Mesenchymal stem cell (in vitro differentiated cells and primary cell): ENCODE measurements at regions not wholly inside any gene's neighbourhood (a gene's known extent, or its start where the extent isn't known, plus 50 kb on each side); places are given as distances from the start of the nearest gene placed in this dataset.
"Not testable (repeated sequence)": the region's sequence is repeated elsewhere in the genome, so short reads cannot be mapped to it uniquely, and the experiment has no call there.

Experiments used
- DNase-seq: peaks from one replicate; pipeline ENCODE4 v3.0.0-alpha.2; 2013
- H2AFZ ChIP-seq: one replicate; pipeline ENCODE4 v1.6.1; 2013; ENCODE audit warnings: low read depth, mild to moderate bottlenecking, control low read depth, inconsistent platforms, low read length, moderate library complexity
- H2AK5ac ChIP-seq: 2 replicates; pipeline ENCODE4 v1.6.1; 2013; ENCODE audit warnings: low read length, moderate library complexity, mild to moderate bottlenecking, inconsistent platforms; ENCODE audit not compliant: severe bottlenecking
- H2BK120ac ChIP-seq: one replicate; pipeline ENCODE4 v1.6.1; 2013; ENCODE audit warnings: low read depth, mild to moderate bottlenecking, inconsistent platforms, low read length, moderate library complexity
- H2BK12ac ChIP-seq, 2 experiments: one replicate each; pipeline ENCODE4 v1.6.1; 2013; ENCODE audit warnings: inconsistent platforms in 2 of 2, low read length in 2 of 2, mild to moderate bottlenecking in 2 of 2, moderate library complexity in 2 of 2, control low read depth in 1 of 2
- H2BK15ac ChIP-seq: one replicate; pipeline ENCODE4 v1.6.1; 2013; ENCODE audit warnings: mild to moderate bottlenecking, low read depth, inconsistent platforms; ENCODE audit not compliant: poor library complexity, severe bottlenecking
- H2BK5ac ChIP-seq: 2 replicates; pipeline ENCODE4 v1.6.1; 2013; ENCODE audit warnings: low read depth, mild to moderate bottlenecking, low read length, control low read depth, inconsistent platforms; ENCODE audit not compliant: poor library complexity, severe bottlenecking
- H3K14ac ChIP-seq, 2 experiments: one replicate each; pipeline ENCODE4 v1.6.1; 2013; ENCODE audit warnings: inconsistent platforms in 2 of 2, low read length in 2 of 2, control low read depth in 1 of 2, mild to moderate bottlenecking in 1 of 2, moderate library complexity in 1 of 2
- H3K18ac ChIP-seq, 2 experiments: one replicate each; pipeline ENCODE4 v1.6.1; 2013; ENCODE audit warnings: inconsistent platforms in 2 of 2, low read length in 2 of 2, control low read depth in 1 of 2, low read depth in 1 of 2, mild to moderate bottlenecking in 1 of 2
- H3K23ac ChIP-seq, 2 experiments: one replicate each; pipeline ENCODE4 v1.6.1; 2013; ENCODE audit warnings: inconsistent platforms in 2 of 2, low read length in 2 of 2, mild to moderate bottlenecking in 2 of 2, moderate library complexity in 2 of 2, control low read depth in 1 of 2
- H3K27ac ChIP-seq: 2 replicates; pipeline ENCODE4 v1.5.1; 2013; ENCODE audit warnings: mild to moderate bottlenecking, moderate library complexity, low read length, control low read depth, inconsistent platforms; ENCODE audit not compliant: poor library complexity, severe bottlenecking
- H3K27me3 ChIP-seq, 2 experiments: 2 replicates each; pipeline versions ENCODE4 v1.6.1 to v1.7.0; 2013; ENCODE audit warnings: low read length in 2 of 2, mild to moderate bottlenecking in 2 of 2, moderate library complexity in 2 of 2, control low read depth in 1 of 2, inconsistent platforms in 1 of 2; ENCODE audit not compliant: control insufficient read depth in 1 of 2, insufficient read depth in 1 of 2
- H3K36me3 ChIP-seq, 2 experiments: 2 replicates each; pipeline versions ENCODE4 v1.6.1 to v1.7.0; 2013; ENCODE audit warnings: low read length in 2 of 2, control low read depth in 1 of 2, inconsistent platforms in 1 of 2, low read depth in 1 of 2, mild to moderate bottlenecking in 1 of 2; ENCODE audit not compliant: insufficient read depth in 2 of 2, control insufficient read depth in 1 of 2
- H3K4ac ChIP-seq, 2 experiments: one replicate each; pipeline ENCODE4 v1.6.1; 2013; ENCODE audit warnings: inconsistent platforms in 2 of 2, low read length in 2 of 2, mild to moderate bottlenecking in 2 of 2, moderate library complexity in 2 of 2, control low read depth in 1 of 2, low read depth in 1 of 2
- H3K4me1 ChIP-seq: 2 replicates; pipeline ENCODE4 v1.6.1; 2013; ENCODE audit warnings: low read depth, low read length, control low read depth; ENCODE audit not compliant: control insufficient read depth, insufficient read depth
- H3K4me2 ChIP-seq: 2 replicates; pipeline ENCODE4 v1.6.1; 2013; ENCODE audit warnings: low read length, mild to moderate bottlenecking, inconsistent platforms; ENCODE audit not compliant: poor library complexity, severe bottlenecking
- H3K4me3 ChIP-seq, 2 experiments: 2 replicates each; pipeline versions ENCODE4 v1.5.1 to v1.7.0; 2013; ENCODE audit warnings: low read length in 2 of 2, mild to moderate bottlenecking in 2 of 2, control low read depth in 1 of 2, low read depth in 1 of 2; ENCODE audit not compliant: insufficient read depth in 1 of 2
- H3K79me1 ChIP-seq: replicated peaks from 2 replicates; pipeline ENCODE4 v1.6.1; 2013; ENCODE audit warnings: mild to moderate bottlenecking, control low read depth, low read length, inconsistent platforms; ENCODE audit not compliant: poor library complexity, severe bottlenecking
- H3K9ac ChIP-seq: 2 replicates; pipeline ENCODE4 v1.7.0; 2013; ENCODE audit warnings: mild to moderate bottlenecking, low read length, moderate library complexity
- H3K9me3 ChIP-seq: 2 replicates; pipeline ENCODE4 v1.7.0; 2013; ENCODE audit warnings: mild to moderate bottlenecking, low read length; ENCODE audit not compliant: control insufficient read depth
- H4K8ac ChIP-seq: one replicate; pipeline ENCODE4 v1.6.1; 2013; ENCODE audit warnings: inconsistent platforms, mild to moderate bottlenecking, low read length, moderate library complexity
- H4K91ac ChIP-seq: one replicate; pipeline ENCODE4 v1.6.1; 2013; ENCODE audit warnings: mild to moderate bottlenecking, low read length, inconsistent platforms
- WGBS: methylation state at CpG from one replicate; pipeline ENCODE4 v1.1.7; 2013; ENCODE audit warnings: mixed read lengths; 5-methylcytosine and 5-hydroxymethylcytosine counted together

GRCh38 chr15:22587391-22587790, 128.7 kb downstream of the GOLGA6L22 start:
- H3K9me3 ChIP-seq, H3K9ac ChIP-seq, H3K4me3 ChIP-seq: not testable (repeated sequence)

GRCh38 chr15:22598552-22598951, 139.8 kb downstream of the GOLGA6L22 start:
- not testable (repeated sequence) for H3K18ac ChIP-seq, H4K8ac ChIP-seq, H2BK12ac ChIP-seq, H2AFZ ChIP-seq, H2BK15ac ChIP-seq, H3K27me3 ChIP-seq, H4K91ac ChIP-seq, H3K79me1 ChIP-seq, H2AK5ac ChIP-seq, H3K14ac ChIP-seq, H3K9me3 ChIP-seq, H3K4ac ChIP-seq, H3K4me3 ChIP-seq, H2BK120ac ChIP-seq, DNase-seq, H3K9ac ChIP-seq, H3K27ac ChIP-seq, H3K4me2 ChIP-seq, H3K23ac ChIP-seq, H3K36me3 ChIP-seq, H3K4me1 ChIP-seq, H2BK5ac ChIP-seq
- 95% methylated on average over 10 of the region's 14 CpGs for WGBS

More at GRCh38 chr15:22587391-22587790, 128.7 kb downstream of the GOLGA6L22 start:
- not testable (repeated sequence) for H2AK5ac ChIP-seq, H3K18ac ChIP-seq, H3K79me1 ChIP-seq, H3K23ac ChIP-seq, H2BK12ac ChIP-seq, H2BK15ac ChIP-seq, H3K27ac ChIP-seq, H3K14ac ChIP-seq, H3K4ac ChIP-seq, H2BK120ac ChIP-seq, DNase-seq, H2BK5ac ChIP-seq, H3K27me3 ChIP-seq, H3K4me1 ChIP-seq, H3K36me3 ChIP-seq, H4K8ac ChIP-seq, H3K4me2 ChIP-seq, H4K91ac ChIP-seq, H2AFZ ChIP-seq
- WGBS = no CpG with 5 or more reads among the region's 14 CpGs

- not testable (repeated sequence) for H3K79me1 ChIP-seq, H4K8ac ChIP-seq, H3K4ac ChIP-seq, H2BK15ac ChIP-seq, H2BK5ac ChIP-seq, DNase-seq, H3K4me3 ChIP-seq, H3K18ac ChIP-seq, H3K4me2 ChIP-seq, H3K4me1 ChIP-seq, H3K14ac ChIP-seq, H3K23ac ChIP-seq, H4K91ac ChIP-seq, H3K9me3 ChIP-seq, H3K36me3 ChIP-seq, H2BK120ac ChIP-seq, H2BK12ac ChIP-seq, H2AK5ac ChIP-seq, H3K27ac ChIP-seq, H3K27me3 ChIP-seq, H3K9ac ChIP-seq, H2AFZ ChIP-seq
- 94% methylated on average over 29 of the region's 30 CpGs for WGBS
Observed at GRCh38 chr15:22599526-22600320, 141.0 kb downstream of the GOLGA6L22 start.

- not testable (repeated sequence) for H2BK12ac ChIP-seq, H3K4me1 ChIP-seq, H3K4ac ChIP-seq, H2BK120ac ChIP-seq, H3K14ac ChIP-seq, H2AK5ac ChIP-seq, H3K4me3 ChIP-seq, H3K23ac ChIP-seq, DNase-seq, H4K91ac ChIP-seq, H2BK5ac ChIP-seq, H2AFZ ChIP-seq, H3K18ac ChIP-seq, H4K8ac ChIP-seq, H3K9ac ChIP-seq, H3K9me3 ChIP-seq, H3K27ac ChIP-seq, H2BK15ac ChIP-seq, H3K36me3 ChIP-seq, H3K79me1 ChIP-seq, H3K4me2 ChIP-seq, H3K27me3 ChIP-seq
- 47% methylated on average over 6 of the region's 9 CpGs for whole genome bisulfite sequencing
Observed at GRCh38 chr15:22616976-22617375, 158.3 kb downstream of the GOLGA6L22 start.
